Mesenchymal stem cell (in vitro differentiated cells and primary cell): ENCODE measurements at regions not wholly inside any gene's neighbourhood (a gene's known extent, or its start where the extent isn't known, plus 50 kb on each side); places are given as distances from the start of the nearest gene placed in this dataset.
A peak's percentile ranks its signal among the peaks of the same experiment; 100 is the strongest.

Experiments used
- DNase-seq: peaks from one replicate; pipeline ENCODE4 v3.0.0-alpha.2; 2013
- H2AFZ ChIP-seq: one replicate; pipeline ENCODE4 v1.6.1; 2013; ENCODE audit warnings: low read depth, mild to moderate bottlenecking, control low read depth, inconsistent platforms, low read length, moderate library complexity
- H2AK5ac ChIP-seq: 2 replicates; pipeline ENCODE4 v1.6.1; 2013; ENCODE audit warnings: low read length, moderate library complexity, mild to moderate bottlenecking, inconsistent platforms; ENCODE audit not compliant: severe bottlenecking
- H2BK120ac ChIP-seq: one replicate; pipeline ENCODE4 v1.6.1; 2013; ENCODE audit warnings: low read depth, mild to moderate bottlenecking, inconsistent platforms, low read length, moderate library complexity
- H2BK12ac ChIP-seq, 2 experiments: one replicate each; pipeline ENCODE4 v1.6.1; 2013; ENCODE audit warnings: inconsistent platforms in 2 of 2, low read length in 2 of 2, mild to moderate bottlenecking in 2 of 2, moderate library complexity in 2 of 2, control low read depth in 1 of 2
- H2BK15ac ChIP-seq: one replicate; pipeline ENCODE4 v1.6.1; 2013; ENCODE audit warnings: mild to moderate bottlenecking, low read depth, inconsistent platforms; ENCODE audit not compliant: poor library complexity, severe bottlenecking
- H2BK5ac ChIP-seq: 2 replicates; pipeline ENCODE4 v1.6.1; 2013; ENCODE audit warnings: low read depth, mild to moderate bottlenecking, low read length, control low read depth, inconsistent platforms; ENCODE audit not compliant: poor library complexity, severe bottlenecking
- H3K14ac ChIP-seq, 2 experiments: one replicate each; pipeline ENCODE4 v1.6.1; 2013; ENCODE audit warnings: inconsistent platforms in 2 of 2, low read length in 2 of 2, control low read depth in 1 of 2, mild to moderate bottlenecking in 1 of 2, moderate library complexity in 1 of 2
- H3K18ac ChIP-seq, 2 experiments: one replicate each; pipeline ENCODE4 v1.6.1; 2013; ENCODE audit warnings: inconsistent platforms in 2 of 2, low read length in 2 of 2, control low read depth in 1 of 2, low read depth in 1 of 2, mild to moderate bottlenecking in 1 of 2
- H3K23ac ChIP-seq, 2 experiments: one replicate each; pipeline ENCODE4 v1.6.1; 2013; ENCODE audit warnings: inconsistent platforms in 2 of 2, low read length in 2 of 2, mild to moderate bottlenecking in 2 of 2, moderate library complexity in 2 of 2, control low read depth in 1 of 2
- H3K27ac ChIP-seq: 2 replicates; pipeline ENCODE4 v1.5.1; 2013; ENCODE audit warnings: mild to moderate bottlenecking, moderate library complexity, low read length, control low read depth, inconsistent platforms; ENCODE audit not compliant: poor library complexity, severe bottlenecking
- H3K27me3 ChIP-seq, 2 experiments: 2 replicates each; pipeline versions ENCODE4 v1.6.1 to v1.7.0; 2013; ENCODE audit warnings: low read length in 2 of 2, mild to moderate bottlenecking in 2 of 2, moderate library complexity in 2 of 2, control low read depth in 1 of 2, inconsistent platforms in 1 of 2; ENCODE audit not compliant: control insufficient read depth in 1 of 2, insufficient read depth in 1 of 2
- H3K36me3 ChIP-seq, 2 experiments: 2 replicates each; pipeline versions ENCODE4 v1.6.1 to v1.7.0; 2013; ENCODE audit warnings: low read length in 2 of 2, control low read depth in 1 of 2, inconsistent platforms in 1 of 2, low read depth in 1 of 2, mild to moderate bottlenecking in 1 of 2; ENCODE audit not compliant: insufficient read depth in 2 of 2, control insufficient read depth in 1 of 2
- H3K4ac ChIP-seq, 2 experiments: one replicate each; pipeline ENCODE4 v1.6.1; 2013; ENCODE audit warnings: inconsistent platforms in 2 of 2, low read length in 2 of 2, mild to moderate bottlenecking in 2 of 2, moderate library complexity in 2 of 2, control low read depth in 1 of 2, low read depth in 1 of 2
- H3K4me1 ChIP-seq: 2 replicates; pipeline ENCODE4 v1.6.1; 2013; ENCODE audit warnings: low read depth, low read length, control low read depth; ENCODE audit not compliant: control insufficient read depth, insufficient read depth
- H3K4me2 ChIP-seq: 2 replicates; pipeline ENCODE4 v1.6.1; 2013; ENCODE audit warnings: low read length, mild to moderate bottlenecking, inconsistent platforms; ENCODE audit not compliant: poor library complexity, severe bottlenecking
- H3K4me3 ChIP-seq, 2 experiments: 2 replicates each; pipeline versions ENCODE4 v1.5.1 to v1.7.0; 2013; ENCODE audit warnings: low read length in 2 of 2, mild to moderate bottlenecking in 2 of 2, control low read depth in 1 of 2, low read depth in 1 of 2; ENCODE audit not compliant: insufficient read depth in 1 of 2
- H3K79me1 ChIP-seq: replicated peaks from 2 replicates; pipeline ENCODE4 v1.6.1; 2013; ENCODE audit warnings: mild to moderate bottlenecking, control low read depth, low read length, inconsistent platforms; ENCODE audit not compliant: poor library complexity, severe bottlenecking
- H3K9ac ChIP-seq: 2 replicates; pipeline ENCODE4 v1.7.0; 2013; ENCODE audit warnings: mild to moderate bottlenecking, low read length, moderate library complexity
- H3K9me3 ChIP-seq: 2 replicates; pipeline ENCODE4 v1.7.0; 2013; ENCODE audit warnings: mild to moderate bottlenecking, low read length; ENCODE audit not compliant: control insufficient read depth
- H4K8ac ChIP-seq: one replicate; pipeline ENCODE4 v1.6.1; 2013; ENCODE audit warnings: inconsistent platforms, mild to moderate bottlenecking, low read length, moderate library complexity
- H4K91ac ChIP-seq: one replicate; pipeline ENCODE4 v1.6.1; 2013; ENCODE audit warnings: mild to moderate bottlenecking, low read length, inconsistent platforms
- WGBS: methylation state at CpG from one replicate; pipeline ENCODE4 v1.1.7; 2013; ENCODE audit warnings: mixed read lengths; 5-methylcytosine and 5-hydroxymethylcytosine counted together

DNA sequence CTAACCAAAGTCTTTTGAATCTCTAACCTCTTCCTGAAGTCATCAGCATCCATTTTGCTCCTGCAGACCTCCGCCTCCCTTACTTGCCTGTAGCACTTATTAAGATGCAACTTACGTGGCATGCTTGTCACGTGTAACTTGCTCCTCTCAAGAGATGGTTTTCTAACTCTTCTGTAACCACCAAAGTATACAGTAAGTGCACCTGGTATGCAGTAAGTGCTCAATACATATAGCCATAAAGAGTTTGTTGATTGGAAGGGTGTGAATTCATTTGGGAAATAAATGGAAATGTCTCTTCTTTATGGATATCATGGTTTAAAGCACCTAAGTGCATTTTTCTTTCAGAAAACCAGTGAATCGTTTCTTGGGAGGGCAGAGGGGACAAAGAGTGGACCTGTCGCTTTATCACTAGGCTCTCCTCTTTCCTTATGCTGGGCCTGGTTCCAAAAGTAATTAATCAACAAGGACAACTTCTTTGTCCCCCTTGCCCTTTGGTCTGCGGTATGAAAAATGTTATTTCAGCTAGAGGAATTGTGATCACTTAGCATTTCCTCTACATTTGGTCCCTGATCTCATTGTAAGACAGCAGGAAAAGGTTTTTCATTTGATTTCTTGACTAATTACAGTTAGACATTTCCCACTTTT lies 370.0 kb upstream of the SPRED2 start:
- Histone ChIP-seq H3K9ac (no peak overlapping the region), H3K79me1 (no peaks in the 10 kb centered on the region), H2AK5ac (no peak overlapping the region), H2BK15ac (no peak overlapping the region), H3K27me3 (no peaks in the 10 kb centered on the region), H3K4me3 (no peak overlapping the region), H2BK5ac (no peak overlapping the region), H3K4me2 (no peak overlapping the region), H3K4me1 (no peaks in the 10 kb centered on the region), H3K23ac (no peak overlapping the region), H2BK120ac (no peak overlapping the region), H3K27ac (no peak overlapping the region), H3K14ac (no peak overlapping the region), H4K91ac (no peak overlapping the region), H3K9me3 (peaks cover under 1% of the 10 kb centered on the region), H2BK12ac (no peak overlapping the region), H2AFZ (no peak overlapping the region), H3K18ac (no peak overlapping the region), H3K36me3 (no peaks in the 10 kb centered on the region), H3K4ac (no peak overlapping the region), H4K8ac (no peak overlapping the region)
- WGBS = 80% methylated on average over 5 of the region's 6 CpGs
- no peak for DNase-seq

GRCh38 chr2:65800998-65801397 lies 368.6 kb upstream of the SPRED2 start:
- Histone ChIP-seq H3K4me1 (no peaks in the 10 kb centered on the region), H3K9me3 (no peaks in the 10 kb centered on the region), H2BK5ac (no peak overlapping the region), H3K27me3 (no peaks in the 10 kb centered on the region), H3K18ac (no peak overlapping the region), H3K4me2 (no peak overlapping the region), H3K27ac (no peak overlapping the region), H2BK12ac (no peak overlapping the region), H2AK5ac (no peak overlapping the region), H3K4me3 (no peak overlapping the region), H2BK15ac (no peak overlapping the region), H2BK120ac (no peak overlapping the region), H4K91ac (no peak overlapping the region), H3K9ac (no peak overlapping the region), H2AFZ (no peak overlapping the region), H3K23ac (no peak overlapping the region), H3K36me3 (no peaks in the 10 kb centered on the region), H4K8ac (no peak overlapping the region), H3K4ac (no peak overlapping the region), H3K79me1 (no peaks in the 10 kb centered on the region), H3K14ac (no peak overlapping the region)
- WGBS = 45% methylated on average over 1 of the region's 1 CpG
- peak; percentile 36 for DNase-seq

- no peak overlapping the region for H4K8ac ChIP-seq
- H2BK12ac ChIP-seq = no peak overlapping the region
- H3K23ac ChIP-seq = no peak overlapping the region
- H3K27ac ChIP-seq = no peak overlapping the region
- WGBS = 84% methylated on average over 4 of the region's 5 CpGs
- H3K18ac ChIP-seq = no peak overlapping the region
- H2BK15ac ChIP-seq = no peak overlapping the region
- no peak overlapping the region for H3K4me2 ChIP-seq
- no peak overlapping the region for H2AFZ ChIP-seq
- no peaks in the 10 kb centered on the region for H3K4me1 ChIP-seq
- H3K4ac ChIP-seq = no peak overlapping the region
- no peaks in the 10 kb centered on the region for H3K9me3 ChIP-seq
- no peak overlapping the region for H3K4me3 ChIP-seq
- no peak overlapping the region for H2BK5ac ChIP-seq
- DNase-seq = no peak
- H3K9ac ChIP-seq = no peak overlapping the region
- no peak overlapping the region for H2BK120ac ChIP-seq
- H3K14ac ChIP-seq = no peak overlapping the region
- H4K91ac ChIP-seq = no peak overlapping the region
- no peaks in the 10 kb centered on the region for H3K36me3 ChIP-seq
- H2AK5ac ChIP-seq = no peak overlapping the region
- peaks cover 0 to 2% of the 10 kb centered on the region in 2 experiments for H3K27me3 ChIP-seq
- no peaks in the 10 kb centered on the region for H3K79me1 ChIP-seq
Measured at GRCh38 chr2:65799141-65799854, 366.9 kb upstream of the SPRED2 start.

- Histone ChIP-seq H4K8ac (no peak overlapping the region), H3K27ac (no peak overlapping the region), H2AFZ (no peak overlapping the region), H3K4me2 (no peak overlapping the region), H4K91ac (no peak overlapping the region), H2BK120ac (no peak overlapping the region), H3K36me3 (no peaks in the 10 kb centered on the region), H2AK5ac (no peak overlapping the region), H3K9me3 (no peaks in the 10 kb centered on the region), H3K4me3 (no peak overlapping the region), H3K27me3 (peaks cover 0 to 5% of the 10 kb centered on the region in 2 experiments), H3K18ac (no peak overlapping the region), H2BK15ac (no peak overlapping the region), H3K4ac (no peak overlapping the region), H3K79me1 (no peaks in the 10 kb centered on the region), H2BK12ac (no peak overlapping the region), H3K23ac (no peak overlapping the region), H3K4me1 (no peaks in the 10 kb centered on the region), H2BK5ac (no peak overlapping the region), H3K14ac (no peak overlapping the region), H3K9ac (no peak overlapping the region)
- no peak for DNase-seq
- 91% methylated on average over 10 of the region's 11 CpGs for WGBS
Measured at GRCh38 chr2:65798641-65799040, 366.2 kb upstream of the SPRED2 start.
